ENCODE measurements at regions not wholly inside any gene's neighbourhood (a gene's known extent, or its start where the extent isn't known, plus 50 kb on each side); places are given as distances from the start of the nearest gene placed in this dataset.

GRCh38 chr6:43979525-43979924, 147.7 kb downstream of the MRPL14 start:
- TF ChIP-seq CTCF (conservative IDR thresholded peaks at IDR 0.05 in 1 of 2, IDR thresholded peaks at IDR 0.05 in 1 of 2; ENCODE audit: extremely low read depth in 1 of 2, insufficient read depth in 1 of 2, low read depth in 1 of 2, low read length in 2 of 2) (no peak), EZH2 (IDR thresholded peaks at IDR 0.05; ENCODE audit: borderline replicate concordance, low read length) (no peak)
